Nephron progenitor cell (in vitro differentiated cells): ENCODE measurements at regions not wholly inside any gene's neighbourhood (a gene's known extent, or its start where the extent isn't known, plus 50 kb on each side); places are given as distances from the start of the nearest gene placed in this dataset.

Source experiments
- DNase-seq: peaks from one replicate; pipeline ENCODE4 v3.0.0; 2021
- H3K27ac Mint-ChIP-seq: 2 replicates; pipeline ENCODE4 v1.8.0; 2021; ENCODE audit warnings: mild to moderate bottlenecking, moderate library complexity, mixed read lengths
- H3K27me3 Mint-ChIP-seq: 2 replicates; pipeline ENCODE4 v1.8.0; 2021; ENCODE audit warnings: mild to moderate bottlenecking, low read depth, mixed read lengths; ENCODE audit not compliant: poor library complexity
- H3K36me3 Mint-ChIP-seq: 2 replicates; pipeline ENCODE4 v1.8.0; 2021; ENCODE audit warnings: low read depth, mixed read lengths
- H3K4me1 Mint-ChIP-seq: 2 replicates; pipeline ENCODE4 v1.8.0; 2021; ENCODE audit warnings: mixed read lengths
- H3K4me3 Mint-ChIP-seq: 2 replicates; pipeline ENCODE4 v1.8.0; 2021; ENCODE audit warnings: mild to moderate bottlenecking, moderate library complexity, mixed read lengths
- H3K9me3 Mint-ChIP-seq: 2 replicates; pipeline ENCODE4 v1.8.0; 2021; ENCODE audit warnings: mild to moderate bottlenecking, moderate library complexity, mixed read lengths
- CTCF ChIP-seq: fragments of 200-600 bp; sonication (generic); IDR thresholded peaks from 2 replicates; pipeline ENCODE4 v1.5.0; 2021; ENCODE audit warnings: antibody characterized with exemption

GRCh38 chr4:189785257-189785656 lies 155.4 kb upstream of the FRG1 start:
- peaks cover 4% of the 10 kb centered on the region for H3K27me3 Mint-ChIP-seq
- no peak overlapping the region for H3K4me3 Mint-ChIP-seq
- H3K27ac Mint-ChIP-seq: no peak overlapping the region
- no peaks in the 10 kb centered on the region for H3K4me1 Mint-ChIP-seq
- H3K36me3 Mint-ChIP-seq: peaks cover 5% of the 10 kb centered on the region
- H3K9me3 Mint-ChIP-seq: peaks cover 100% of the 10 kb centered on the region
- TF ChIP-seq CTCF: no peak
- DNase-seq: no peak

- no peaks in the 10 kb centered on the region for H3K4me1 Mint-ChIP-seq
- H3K4me3 Mint-ChIP-seq: no peak overlapping the region
- no peak for TF ChIP-seq CTCF
- H3K36me3 Mint-ChIP-seq: peaks cover 5% of the 10 kb centered on the region
- peaks cover 100% of the 10 kb centered on the region for H3K9me3 Mint-ChIP-seq
- H3K27ac Mint-ChIP-seq: no peak overlapping the region
- peaks cover 8% of the 10 kb centered on the region for H3K27me3 Mint-ChIP-seq
- no peak for DNase-seq
Measured at GRCh38 chr4:189786447-189786846, 154.2 kb upstream of the FRG1 start.

GRCh38 chr4:189787216-189788031 lies 153.2 kb upstream of the FRG1 start:
- H3K36me3 Mint-ChIP-seq: peaks cover 5% of the 10 kb centered on the region
- DNase-seq: no peak
- H3K27ac Mint-ChIP-seq: no peak overlapping the region
- H3K9me3 Mint-ChIP-seq: peaks cover 96% of the 10 kb centered on the region
- no peak for TF ChIP-seq CTCF
- no peaks in the 10 kb centered on the region for H3K4me1 Mint-ChIP-seq
- no peak overlapping the region for H3K4me3 Mint-ChIP-seq
- peaks cover 8% of the 10 kb centered on the region for H3K27me3 Mint-ChIP-seq

- H3K4me1 Mint-ChIP-seq: no peaks in the 10 kb centered on the region
- DNase-seq: peak; percentile 56
- peaks cover 5% of the 10 kb centered on the region for H3K36me3 Mint-ChIP-seq
- H3K27ac Mint-ChIP-seq: no peak overlapping the region
- H3K27me3 Mint-ChIP-seq: peaks cover 3% of the 10 kb centered on the region
- no peak overlapping the region for H3K4me3 Mint-ChIP-seq
- peak; percentile 55 for TF ChIP-seq CTCF
- H3K9me3 Mint-ChIP-seq: peaks cover 76% of the 10 kb centered on the region
Measured at GRCh38 chr4:189792924-189793618, 147.6 kb upstream of the FRG1 start.

- DNase-seq: no peak
- H3K27me3 Mint-ChIP-seq: no peaks in the 10 kb centered on the region
- peaks cover 73% of the 10 kb centered on the region for H3K9me3 Mint-ChIP-seq
- no peak overlapping the region for H3K27ac Mint-ChIP-seq
- H3K36me3 Mint-ChIP-seq: no peaks in the 10 kb centered on the region
- H3K4me1 Mint-ChIP-seq: no peaks in the 10 kb centered on the region
- H3K4me3 Mint-ChIP-seq: no peak overlapping the region
- TF ChIP-seq CTCF: no peak
Measured at GRCh38 chr4:189800545-189801088, 140.1 kb upstream of the FRG1 start.
